Calu3 (cell line): ENCODE measurements at regions not wholly inside any gene's neighbourhood (a gene's known extent, or its start where the extent isn't known, plus 50 kb on each side); places are given as distances from the start of the nearest gene placed in this dataset.

ENCODE experiments used
- BruUV-seq: library from RNA; stranded (reverse); fragments of 400-500 nt; replicated peaks from 2 replicates; lab custom pipeline; 2021; lab: Mats Ljungman, UMichigan
- CTCF ChIA-PET: fragments of 300-600 bp; sonication (Branson Sonifier 250); formaldehyde crosslinking; loops from one replicate; lab custom pipeline; 2022; ENCODE audit warnings: antibody characterized with exemption; lab: Charles Lee
- DNase-seq: peaks from one replicate; pipeline ENCODE4 v3.0.0; 2022
- H3K27ac Mint-ChIP-seq: one replicate; pipeline ENCODE4 v1.8.0; 2022; ENCODE audit warnings: mixed read lengths; ENCODE audit not compliant: unreplicated experiment
- H3K27me3 Mint-ChIP-seq: one replicate; pipeline ENCODE4 v1.8.0; 2022; ENCODE audit warnings: mixed read lengths; ENCODE audit not compliant: unreplicated experiment
- H3K36me3 Mint-ChIP-seq: one replicate; pipeline ENCODE4 v1.8.0; 2022; ENCODE audit warnings: mild to moderate bottlenecking, moderate library complexity, mixed read lengths; ENCODE audit not compliant: insufficient read depth, unreplicated experiment
- H3K4me1 Mint-ChIP-seq: one replicate; pipeline ENCODE4 v1.8.0; 2022; ENCODE audit warnings: mild to moderate bottlenecking, low read depth, mixed read lengths; ENCODE audit not compliant: unreplicated experiment
- H3K4me3 Mint-ChIP-seq: one replicate; pipeline ENCODE4 v1.8.0; 2022; ENCODE audit warnings: mild to moderate bottlenecking, low read depth, moderate library complexity, mixed read lengths; ENCODE audit not compliant: unreplicated experiment
- H3K9me3 Mint-ChIP-seq: one replicate; pipeline ENCODE4 v1.8.0; 2022; ENCODE audit warnings: low read depth, mixed read lengths; ENCODE audit not compliant: unreplicated experiment
- intact Hi-C: fragments of 100-400 bp; cut with micrococcal nuclease; formaldehyde crosslinking; loops from one replicate; pipeline ENCODE4 v1.10.0; 2022; ENCODE audit not compliant: unreplicated experiment
- TF ChIP-seq, protein P1 (sequence below): fragments of 200-600 bp; IDR thresholded peaks from one replicate; pipeline ENCODE4 v1.8.0; 2022; ENCODE audit warnings: antibody characterized with exemption; ENCODE audit not compliant: unreplicated experiment

DNA sequence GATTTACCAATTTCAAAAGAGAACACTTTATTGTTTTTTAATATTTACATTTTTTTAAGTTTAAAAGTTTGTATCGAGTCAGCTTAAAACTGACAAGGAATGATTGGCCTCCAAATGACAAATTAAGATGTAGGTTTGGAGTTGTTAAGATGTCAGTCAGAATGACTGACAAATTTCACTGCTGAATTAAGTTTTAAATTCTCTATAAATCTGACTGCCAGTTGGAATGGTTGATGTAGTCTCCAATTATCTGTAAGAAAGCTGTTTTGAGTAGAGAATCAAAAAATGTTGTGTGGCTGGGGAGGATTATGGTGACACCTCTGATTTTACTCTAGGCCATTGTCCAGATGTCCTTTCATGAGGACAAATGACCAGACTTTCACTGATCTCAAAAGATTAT lies 165.3 kb upstream of the CDH20 start:
- intact Hi-C loops: no loop called here
- BruUV-seq: no TSS peak
- CTCF ChIA-PET: no interaction called here
- TF ChIP-seq, protein P1, sequence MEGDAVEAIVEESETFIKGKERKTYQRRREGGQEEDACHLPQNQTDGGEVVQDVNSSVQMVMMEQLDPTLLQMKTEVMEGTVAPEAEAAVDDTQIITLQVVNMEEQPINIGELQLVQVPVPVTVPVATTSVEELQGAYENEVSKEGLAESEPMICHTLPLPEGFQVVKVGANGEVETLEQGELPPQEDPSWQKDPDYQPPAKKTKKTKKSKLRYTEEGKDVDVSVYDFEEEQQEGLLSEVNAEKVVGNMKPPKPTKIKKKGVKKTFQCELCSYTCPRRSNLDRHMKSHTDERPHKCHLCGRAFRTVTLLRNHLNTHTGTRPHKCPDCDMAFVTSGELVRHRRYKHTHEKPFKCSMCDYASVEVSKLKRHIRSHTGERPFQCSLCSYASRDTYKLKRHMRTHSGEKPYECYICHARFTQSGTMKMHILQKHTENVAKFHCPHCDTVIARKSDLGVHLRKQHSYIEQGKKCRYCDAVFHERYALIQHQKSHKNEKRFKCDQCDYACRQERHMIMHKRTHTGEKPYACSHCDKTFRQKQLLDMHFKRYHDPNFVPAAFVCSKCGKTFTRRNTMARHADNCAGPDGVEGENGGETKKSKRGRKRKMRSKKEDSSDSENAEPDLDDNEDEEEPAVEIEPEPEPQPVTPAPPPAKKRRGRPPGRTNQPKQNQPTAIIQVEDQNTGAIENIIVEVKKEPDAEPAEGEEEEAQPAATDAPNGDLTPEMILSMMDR: no peak
- no peaks in the 10 kb centered on the region for H3K27me3 Mint-ChIP-seq
- H3K4me3 Mint-ChIP-seq: no peak overlapping the region
- no peak for DNase-seq
- no peaks in the 10 kb centered on the region for H3K36me3 Mint-ChIP-seq
- H3K9me3 Mint-ChIP-seq: peaks cover 2% of the 10 kb centered on the region
- H3K27ac Mint-ChIP-seq: no peak overlapping the region
- H3K4me1 Mint-ChIP-seq: no peaks in the 10 kb centered on the region

DNA sequence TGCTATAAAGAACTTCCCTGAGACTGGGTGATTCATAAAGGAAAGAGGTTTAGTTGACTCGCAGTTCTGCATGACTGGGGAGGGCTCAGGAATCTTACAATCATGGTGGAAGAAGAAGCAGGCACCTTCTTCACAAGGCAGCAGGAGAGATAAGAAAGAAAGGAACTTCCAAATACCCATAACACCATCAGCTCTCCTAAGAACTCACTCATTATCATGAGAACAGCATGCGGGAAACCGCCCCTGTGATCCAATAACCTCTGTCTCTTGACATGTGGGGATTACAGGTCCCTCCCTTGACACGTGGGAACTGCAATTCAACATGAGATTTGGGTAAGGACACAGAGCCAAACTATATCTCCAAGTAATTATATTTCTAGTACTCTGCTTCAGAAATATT lies 163.8 kb upstream of the CDH20 start:
- Mint-ChIP-seq H3K27ac (no peak overlapping the region), H3K4me3 (no peak overlapping the region), H3K36me3 (no peaks in the 10 kb centered on the region), H3K4me1 (no peaks in the 10 kb centered on the region), H3K9me3 (no peaks in the 10 kb centered on the region), H3K27me3 (no peaks in the 10 kb centered on the region)
- TF ChIP-seq, protein P1: no peak
- intact Hi-C loops: no loop called here
- CTCF ChIA-PET: no interaction called here
- DNase-seq: no peak
- BruUV-seq: no TSS peak

- intact Hi-C loops: no loop called here
- Mint-ChIP-seq H3K36me3 (no peaks in the 10 kb centered on the region), H3K4me1 (no peaks in the 10 kb centered on the region), H3K9me3 (no peaks in the 10 kb centered on the region), H3K27ac (no peak overlapping the region), H3K27me3 (peaks cover 15% of the 10 kb centered on the region), H3K4me3 (no peak overlapping the region)
- CTCF ChIA-PET: no interaction called here
- TF ChIP-seq, protein P1: no peak
- DNase-seq: no peak
- BruUV-seq: no TSS peak
Measured at GRCh38 chr18:61172624-61173023, 160.6 kb upstream of the CDH20 start.

DNA sequence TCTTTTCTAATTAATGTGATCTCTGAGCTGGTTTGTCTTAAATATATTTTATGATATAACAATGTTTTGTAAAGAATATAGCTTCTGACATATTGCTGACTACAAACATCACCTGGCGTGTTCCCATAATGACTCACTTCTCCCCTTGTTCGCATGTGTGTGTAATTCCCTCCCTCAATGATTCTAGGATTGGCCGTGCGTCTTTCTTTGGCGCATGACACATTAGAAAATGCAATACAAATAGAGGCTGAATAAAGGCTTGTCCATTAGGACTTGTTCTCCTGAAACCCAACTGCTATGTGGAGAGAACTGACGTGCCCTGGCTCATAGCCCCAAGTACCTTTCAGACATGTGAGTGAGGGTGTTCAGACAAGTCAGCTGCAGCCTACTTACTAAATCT lies 159.7 kb upstream of the CDH20 start:
- TF ChIP-seq, protein P1: no peak
- no peaks in the 10 kb centered on the region for H3K36me3 Mint-ChIP-seq
- no peak for DNase-seq
- H3K4me1 Mint-ChIP-seq: no peaks in the 10 kb centered on the region
- H3K27me3 Mint-ChIP-seq: peaks cover 15% of the 10 kb centered on the region
- CTCF ChIA-PET: no interaction called here
- H3K27ac Mint-ChIP-seq: no peak overlapping the region
- H3K9me3 Mint-ChIP-seq: no peaks in the 10 kb centered on the region
- intact Hi-C loops: no loop called here
- H3K4me3 Mint-ChIP-seq: no peak overlapping the region
- BruUV-seq: no TSS peak
